ENCODE measurements at regions not wholly inside any gene's neighbourhood (a gene's known extent, or its start where the extent isn't known, plus 50 kb on each side); places are given as distances from the start of the nearest gene placed in this dataset.

DNA sequence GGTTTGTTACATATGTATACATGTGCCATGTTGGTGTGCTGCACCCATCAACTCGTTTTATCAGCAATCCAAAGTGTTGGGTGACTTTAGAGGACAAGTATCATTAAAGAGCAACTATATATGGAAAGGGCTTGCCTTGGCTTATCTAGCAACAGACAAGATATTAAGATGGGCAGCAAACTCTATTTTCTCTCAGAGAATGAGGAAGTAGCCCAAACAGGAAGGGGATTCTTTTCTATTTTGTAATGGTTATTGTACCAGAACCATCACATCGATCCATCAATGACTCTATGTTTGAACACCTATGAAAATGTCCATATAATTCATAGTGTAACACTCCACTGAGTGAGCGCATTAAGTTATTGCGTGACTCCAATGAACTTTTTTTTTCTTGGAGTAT lies 260.1 kb upstream of the SLC24A2 start:
- no peak overlapping the region for H3K27ac ChIP-seq
- intact Hi-C loops (cut with DNase I): no loop called here
- no peaks in the 10 kb centered on the region for H3K36me3 ChIP-seq
- no peak overlapping the region for H3K4me3 ChIP-seq
- no peaks in the 10 kb centered on the region for H3K4me1 ChIP-seq
- TF ChIP-seq POLR2AphosphoS5 (IDR thresholded peaks at IDR 0.05; ENCODE audit: insufficient read depth in 1 of 2, low read depth in 1 of 2) (no peak), POLR2A (IDR thresholded peaks at IDR 0.05) (no peak)
- TF ChIP-seq, protein P1, sequence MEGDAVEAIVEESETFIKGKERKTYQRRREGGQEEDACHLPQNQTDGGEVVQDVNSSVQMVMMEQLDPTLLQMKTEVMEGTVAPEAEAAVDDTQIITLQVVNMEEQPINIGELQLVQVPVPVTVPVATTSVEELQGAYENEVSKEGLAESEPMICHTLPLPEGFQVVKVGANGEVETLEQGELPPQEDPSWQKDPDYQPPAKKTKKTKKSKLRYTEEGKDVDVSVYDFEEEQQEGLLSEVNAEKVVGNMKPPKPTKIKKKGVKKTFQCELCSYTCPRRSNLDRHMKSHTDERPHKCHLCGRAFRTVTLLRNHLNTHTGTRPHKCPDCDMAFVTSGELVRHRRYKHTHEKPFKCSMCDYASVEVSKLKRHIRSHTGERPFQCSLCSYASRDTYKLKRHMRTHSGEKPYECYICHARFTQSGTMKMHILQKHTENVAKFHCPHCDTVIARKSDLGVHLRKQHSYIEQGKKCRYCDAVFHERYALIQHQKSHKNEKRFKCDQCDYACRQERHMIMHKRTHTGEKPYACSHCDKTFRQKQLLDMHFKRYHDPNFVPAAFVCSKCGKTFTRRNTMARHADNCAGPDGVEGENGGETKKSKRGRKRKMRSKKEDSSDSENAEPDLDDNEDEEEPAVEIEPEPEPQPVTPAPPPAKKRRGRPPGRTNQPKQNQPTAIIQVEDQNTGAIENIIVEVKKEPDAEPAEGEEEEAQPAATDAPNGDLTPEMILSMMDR (IDR thresholded peaks at IDR 0.05): no peak
- H3K27me3 ChIP-seq: no peaks in the 10 kb centered on the region
- no peaks in the 10 kb centered on the region for H3K9me3 ChIP-seq
- DNase-seq (ENCODE audit: extremely low spot score in 2 of 2): no peak

DNA sequence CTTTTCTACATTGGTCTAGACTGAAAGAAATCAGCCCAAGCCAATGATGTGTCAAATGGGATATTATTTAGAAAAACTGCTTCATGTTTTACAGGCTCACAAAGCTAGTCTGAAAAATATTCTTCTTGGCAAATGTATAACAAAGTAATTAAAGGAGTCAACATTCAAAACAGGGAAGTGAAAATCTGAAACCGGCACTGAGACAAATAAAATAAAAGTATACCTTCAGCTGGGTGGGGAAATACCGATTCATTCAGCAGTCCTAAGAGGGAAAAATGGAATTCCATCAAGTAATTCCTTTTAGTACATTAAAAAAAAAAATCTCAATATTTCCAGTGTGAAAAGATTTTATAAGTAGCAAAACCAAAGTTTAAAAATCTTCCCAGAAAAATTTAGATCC lies 259.6 kb upstream of the SLC24A2 start:
- Histone ChIP-seq H3K4me1 (no peaks in the 10 kb centered on the region), H3K36me3 (no peaks in the 10 kb centered on the region), H3K4me3 (no peak overlapping the region), H3K27me3 (no peaks in the 10 kb centered on the region), H3K27ac (no peak overlapping the region), H3K9me3 (no peaks in the 10 kb centered on the region)
- TF ChIP-seq POLR2AphosphoS5 (IDR thresholded peaks at IDR 0.05; ENCODE audit: insufficient read depth in 1 of 2, low read depth in 1 of 2): no peak
- no peak for TF ChIP-seq POLR2A (IDR thresholded peaks at IDR 0.05)
- TF ChIP-seq, protein P1 (IDR thresholded peaks at IDR 0.05): no peak
- DNase-seq (ENCODE audit: extremely low spot score in 2 of 2): no peak
- intact Hi-C loops (cut with DNase I): no loop called here

DNA sequence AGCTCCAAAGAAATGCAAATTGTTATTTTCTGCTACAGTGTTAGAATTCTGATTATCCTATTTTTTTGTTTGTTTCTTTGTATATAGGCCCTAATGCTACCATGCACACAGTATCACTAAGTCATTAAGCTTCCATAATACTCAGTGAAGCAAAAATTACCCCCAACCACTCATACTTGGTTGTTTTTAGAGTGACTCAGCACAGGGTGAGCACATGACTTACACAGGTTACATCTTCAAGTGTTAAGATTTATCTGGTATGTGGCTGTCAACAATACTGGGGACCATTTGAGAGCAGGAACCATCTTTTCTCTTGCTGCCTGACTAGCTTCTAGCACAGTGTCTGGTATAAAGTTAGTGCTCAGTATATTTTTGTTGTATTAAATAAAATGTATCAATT lies 255.8 kb upstream of the SLC24A2 start:
- no peak for TF ChIP-seq POLR2AphosphoS5 (IDR thresholded peaks at IDR 0.05; ENCODE audit: insufficient read depth in 1 of 2, low read depth in 1 of 2)
- TF ChIP-seq, protein P1 (IDR thresholded peaks at IDR 0.05): no peak
- no peak overlapping the region for H3K27ac ChIP-seq
- intact Hi-C loops (cut with DNase I): no loop called here
- DNase-seq (ENCODE audit: extremely low spot score in 2 of 2): no peak
- H3K4me3 ChIP-seq: no peak overlapping the region
- H3K36me3 ChIP-seq: no peaks in the 10 kb centered on the region
- no peaks in the 10 kb centered on the region for H3K27me3 ChIP-seq
- H3K9me3 ChIP-seq: no peaks in the 10 kb centered on the region
- no peaks in the 10 kb centered on the region for H3K4me1 ChIP-seq

DNA sequence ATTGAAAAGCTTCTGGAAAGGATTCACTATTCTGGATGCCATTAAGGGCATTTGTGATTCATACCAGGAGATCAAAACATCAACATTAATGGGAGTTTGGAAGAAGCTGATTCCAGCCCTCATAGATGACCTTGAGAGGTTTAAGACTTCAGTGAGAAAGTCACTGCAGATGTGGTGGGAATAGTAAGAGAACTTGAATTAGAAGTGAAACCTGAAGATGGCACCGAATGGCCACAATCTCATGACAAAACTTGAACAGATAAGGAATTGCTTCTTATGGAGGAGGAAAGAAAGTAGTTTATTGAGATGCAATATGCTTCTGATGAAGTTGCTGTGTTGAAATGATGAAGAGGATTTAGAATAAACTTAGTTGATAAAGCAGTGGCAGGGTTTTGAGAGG lies 254.6 kb upstream of the SLC24A2 start:
- TF ChIP-seq POLR2A (IDR thresholded peaks at IDR 0.05) (no peak), POLR2AphosphoS5 (IDR thresholded peaks at IDR 0.05; ENCODE audit: insufficient read depth in 1 of 2, low read depth in 1 of 2) (no peak)
- TF ChIP-seq, protein P1 (IDR thresholded peaks at IDR 0.05): no peak
- DNase-seq (ENCODE audit: extremely low spot score in 2 of 2): no peak
- intact Hi-C loops (cut with DNase I): no loop called here
- H3K27ac ChIP-seq: no peak overlapping the region
- no peaks in the 10 kb centered on the region for H3K4me1 ChIP-seq
- H3K4me3 ChIP-seq: no peak overlapping the region
- H3K36me3 ChIP-seq: no peaks in the 10 kb centered on the region
- no peaks in the 10 kb centered on the region for H3K27me3 ChIP-seq
- H3K9me3 ChIP-seq: no peaks in the 10 kb centered on the region

DNA sequence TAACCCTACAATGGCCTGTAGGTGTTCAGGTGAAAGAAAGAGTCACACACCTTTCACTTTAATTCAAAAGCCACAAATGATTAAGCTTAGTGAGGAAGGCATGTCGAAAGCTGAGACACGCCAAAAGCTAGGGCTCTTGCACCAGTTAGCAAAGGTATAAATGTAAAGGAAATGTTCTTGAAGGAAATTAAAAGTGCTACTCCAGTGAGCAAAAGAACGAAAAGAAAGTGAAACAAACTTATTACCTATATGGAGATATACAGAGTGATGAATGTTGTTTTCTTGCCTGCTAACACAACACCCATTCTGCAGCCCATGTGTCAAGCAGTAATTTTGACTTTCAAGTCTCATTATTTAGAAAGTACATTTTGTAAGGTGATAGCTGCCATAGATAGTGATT lies 254.2 kb upstream of the SLC24A2 start:
- TF ChIP-seq POLR2AphosphoS5 (IDR thresholded peaks at IDR 0.05; ENCODE audit: insufficient read depth in 1 of 2, low read depth in 1 of 2) (no peak), POLR2A (IDR thresholded peaks at IDR 0.05) (no peak)
- TF ChIP-seq, protein P1 (IDR thresholded peaks at IDR 0.05): no peak
- intact Hi-C loops (cut with DNase I): no loop called here
- Histone ChIP-seq H3K27ac (no peak overlapping the region), H3K36me3 (no peaks in the 10 kb centered on the region), H3K27me3 (no peaks in the 10 kb centered on the region), H3K4me3 (no peak overlapping the region), H3K4me1 (no peaks in the 10 kb centered on the region), H3K9me3 (no peaks in the 10 kb centered on the region)
- no peak for DNase-seq (ENCODE audit: extremely low spot score in 2 of 2)
